PC-9 (cell line): ENCODE measurements at regions not wholly inside any gene's neighbourhood (a gene's known extent, or its start where the extent isn't known, plus 50 kb on each side); places are given as distances from the start of the nearest gene placed in this dataset.

Experiments
- CTCF ChIP-seq: fragments of 200-600 bp; sonication (generic); conservative IDR thresholded peaks from 2 replicates; pipeline ENCODE4 v1.6.1; 2017; ENCODE audit warnings: mixed run types, antibody characterized with exemption, mild to moderate bottlenecking, moderate library complexity
- EZH2 ChIP-seq: fragments of 200-600 bp; sonication (generic); IDR thresholded peaks from 2 replicates; pipeline ENCODE4 v1.8.0; 2017; ENCODE audit warnings: antibody characterized with exemption, low read depth

GRCh38 chr4:53764761-53765490 lies 173.6 kb upstream of the LNX1 start:
- no peak for TF ChIP-seq CTCF
- no peak for TF ChIP-seq EZH2
